Calu3 (cell line): ENCODE measurements at regions not wholly inside any gene's neighbourhood (a gene's known extent, or its start where the extent isn't known, plus 50 kb on each side); places are given as distances from the start of the nearest gene placed in this dataset.

ENCODE experiments used
- BruUV-seq: library from RNA; stranded (reverse); fragments of 400-500 nt; replicated peaks from 2 replicates; lab custom pipeline; 2021; lab: Mats Ljungman, UMichigan
- CTCF ChIA-PET: fragments of 300-600 bp; sonication (Branson Sonifier 250); formaldehyde crosslinking; loops from one replicate; lab custom pipeline; 2022; ENCODE audit warnings: antibody characterized with exemption; lab: Charles Lee
- DNase-seq: peaks from one replicate; pipeline ENCODE4 v3.0.0; 2022
- H3K27ac Mint-ChIP-seq: one replicate; pipeline ENCODE4 v1.8.0; 2022; ENCODE audit warnings: mixed read lengths; ENCODE audit not compliant: unreplicated experiment
- H3K27me3 Mint-ChIP-seq: one replicate; pipeline ENCODE4 v1.8.0; 2022; ENCODE audit warnings: mixed read lengths; ENCODE audit not compliant: unreplicated experiment
- H3K36me3 Mint-ChIP-seq: one replicate; pipeline ENCODE4 v1.8.0; 2022; ENCODE audit warnings: mild to moderate bottlenecking, moderate library complexity, mixed read lengths; ENCODE audit not compliant: insufficient read depth, unreplicated experiment
- H3K4me1 Mint-ChIP-seq: one replicate; pipeline ENCODE4 v1.8.0; 2022; ENCODE audit warnings: mild to moderate bottlenecking, low read depth, mixed read lengths; ENCODE audit not compliant: unreplicated experiment
- H3K4me3 Mint-ChIP-seq: one replicate; pipeline ENCODE4 v1.8.0; 2022; ENCODE audit warnings: mild to moderate bottlenecking, low read depth, moderate library complexity, mixed read lengths; ENCODE audit not compliant: unreplicated experiment
- H3K9me3 Mint-ChIP-seq: one replicate; pipeline ENCODE4 v1.8.0; 2022; ENCODE audit warnings: low read depth, mixed read lengths; ENCODE audit not compliant: unreplicated experiment
- CTCF ChIP-seq: fragments of 200-600 bp; IDR thresholded peaks from one replicate; pipeline ENCODE4 v1.8.0; 2022; ENCODE audit warnings: antibody characterized with exemption; ENCODE audit not compliant: unreplicated experiment
- intact Hi-C: fragments of 100-400 bp; cut with micrococcal nuclease; formaldehyde crosslinking; loops from one replicate; pipeline ENCODE4 v1.10.0; 2022; ENCODE audit not compliant: unreplicated experiment

GRCh38 chr14:83461521-83461920, 1927.9 kb upstream of the SEL1L start:
- Mint-ChIP-seq H3K27me3 (no peaks in the 10 kb centered on the region), H3K4me3 (no peak overlapping the region), H3K27ac (no peak overlapping the region), H3K4me1 (no peaks in the 10 kb centered on the region), H3K36me3 (no peaks in the 10 kb centered on the region), H3K9me3 (peaks cover 13% of the 10 kb centered on the region)
- no TSS peak for BruUV-seq
- no peak for TF ChIP-seq CTCF
- no peak for DNase-seq
- intact Hi-C loops: no loop called here
- CTCF ChIA-PET: no interaction called here

- CTCF ChIA-PET: no interaction called here
- intact Hi-C loops: no loop called here
- H3K27ac Mint-ChIP-seq: no peak overlapping the region
- TF ChIP-seq CTCF: no peak
- no TSS peak for BruUV-seq
- H3K4me1 Mint-ChIP-seq: no peaks in the 10 kb centered on the region
- H3K4me3 Mint-ChIP-seq: no peak overlapping the region
- peaks cover 13% of the 10 kb centered on the region for H3K9me3 Mint-ChIP-seq
- no peaks in the 10 kb centered on the region for H3K36me3 Mint-ChIP-seq
- no peaks in the 10 kb centered on the region for H3K27me3 Mint-ChIP-seq
- DNase-seq: no peak
Measured at GRCh38 chr14:83462759-83463158, 1929.1 kb upstream of the SEL1L start.

GRCh38 chr14:83463500-83464098, 1929.9 kb upstream of the SEL1L start:
- DNase-seq: no peak
- Mint-ChIP-seq H3K9me3 (peaks cover 8% of the 10 kb centered on the region), H3K27ac (no peak overlapping the region), H3K4me3 (no peak overlapping the region), H3K36me3 (no peaks in the 10 kb centered on the region), H3K27me3 (no peaks in the 10 kb centered on the region), H3K4me1 (no peaks in the 10 kb centered on the region)
- intact Hi-C loops: no loop called here
- no peak for TF ChIP-seq CTCF
- BruUV-seq: no TSS peak
- CTCF ChIA-PET: no interaction called here

- DNase-seq: no peak
- intact Hi-C loops: no loop called here
- H3K27me3 Mint-ChIP-seq: no peaks in the 10 kb centered on the region
- no TSS peak for BruUV-seq
- H3K4me3 Mint-ChIP-seq: no peak overlapping the region
- no peak overlapping the region for H3K27ac Mint-ChIP-seq
- CTCF ChIA-PET: no interaction called here
- TF ChIP-seq CTCF: no peak
- H3K36me3 Mint-ChIP-seq: no peaks in the 10 kb centered on the region
- H3K9me3 Mint-ChIP-seq: peaks cover 9% of the 10 kb centered on the region
- H3K4me1 Mint-ChIP-seq: no peaks in the 10 kb centered on the region
Measured at GRCh38 chr14:83467811-83468210, 1934.2 kb upstream of the SEL1L start.
